Ascending aorta (tissue), 2 donors: ENCODE measurements at regions not wholly inside any gene's neighbourhood (a gene's known extent, or its start where the extent isn't known, plus 50 kb on each side); places are given as distances from the start of the nearest gene placed in this dataset.
"Not testable (repeated sequence)": the region's sequence is repeated elsewhere in the genome, so short reads cannot be mapped to it uniquely, and the experiment has no call there.

Experiments
- DNase-seq, 2 donors: peaks; one replicate each; pipeline ENCODE4 v3.0.0-alpha.2; 2019; ENCODE audit warnings: low spot score in 2 of 2
- H3K27ac ChIP-seq, 2 donors: fragments of 200-600 bp; sonication (generic); one replicate each; pipeline ENCODE4 v1.5.1; 2016 to 2017; ENCODE audit warnings: mild to moderate bottlenecking in 1 of 2
- H3K27me3 ChIP-seq: fragments of 200-600 bp; sonication (generic); one replicate; pipeline ENCODE4 v1.5.1; 2017
- H3K36me3 ChIP-seq, 2 donors: fragments of 200-600 bp; sonication (generic); one replicate each; pipeline ENCODE4 v1.5.1; 2016
- H3K4me1 ChIP-seq, 2 donors: fragments of 200-600 bp; sonication (generic); one replicate each; pipeline ENCODE4 v1.5.1; 2016 to 2017; ENCODE audit warnings: mild to moderate bottlenecking in 1 of 2
- H3K4me3 ChIP-seq, 2 donors: fragments of 200-600 bp; sonication (generic); one replicate each; pipeline ENCODE4 v1.5.1; 2016 to 2017; ENCODE audit warnings: mild to moderate bottlenecking in 1 of 2
- H3K9me3 ChIP-seq, 2 donors: fragments of 200-600 bp; sonication (generic); one replicate each; pipeline ENCODE4 v1.5.1; 2016
- intact Hi-C: fragments of 100-400 bp; cut with DNase I; formaldehyde crosslinking; loops from one replicate; pipeline ENCODE4 v1.15.1; 2023
- TF ChIP-seq, protein P1 (sequence below), 3 experiments: fragments of 200-600 bp in 2 of 3; fragments of 450-650 bp in 1 of 3; sonication (generic) in 2 of 3; IDR thresholded peaks; one replicate each; pipeline ENCODE4 v1.5.1; 2016 to 2019; ENCODE audit warnings: antibody characterized with exemption in 3 of 3, mild to moderate bottlenecking in 1 of 3, moderate library complexity in 1 of 3

DNA sequence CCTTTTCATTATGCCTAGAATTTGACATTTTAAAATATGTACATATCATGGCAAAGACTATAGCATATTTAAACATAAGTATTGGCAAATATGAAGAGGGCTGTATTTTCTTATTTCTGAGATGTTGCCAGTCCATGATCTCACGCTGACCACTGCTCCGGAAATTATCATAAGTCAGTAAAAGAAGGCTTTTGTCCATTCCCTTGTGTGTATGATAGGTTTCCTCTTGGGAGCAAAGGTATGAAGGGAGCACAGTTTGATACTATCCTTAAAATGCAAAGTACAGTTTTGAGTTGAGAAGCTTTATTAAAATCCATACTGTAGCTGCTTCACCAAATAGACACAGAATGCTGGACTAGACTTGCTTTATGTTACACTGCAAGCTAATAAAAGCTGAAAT is 52.6 kb upstream of the AGA start:
- TF ChIP-seq, protein P1, sequence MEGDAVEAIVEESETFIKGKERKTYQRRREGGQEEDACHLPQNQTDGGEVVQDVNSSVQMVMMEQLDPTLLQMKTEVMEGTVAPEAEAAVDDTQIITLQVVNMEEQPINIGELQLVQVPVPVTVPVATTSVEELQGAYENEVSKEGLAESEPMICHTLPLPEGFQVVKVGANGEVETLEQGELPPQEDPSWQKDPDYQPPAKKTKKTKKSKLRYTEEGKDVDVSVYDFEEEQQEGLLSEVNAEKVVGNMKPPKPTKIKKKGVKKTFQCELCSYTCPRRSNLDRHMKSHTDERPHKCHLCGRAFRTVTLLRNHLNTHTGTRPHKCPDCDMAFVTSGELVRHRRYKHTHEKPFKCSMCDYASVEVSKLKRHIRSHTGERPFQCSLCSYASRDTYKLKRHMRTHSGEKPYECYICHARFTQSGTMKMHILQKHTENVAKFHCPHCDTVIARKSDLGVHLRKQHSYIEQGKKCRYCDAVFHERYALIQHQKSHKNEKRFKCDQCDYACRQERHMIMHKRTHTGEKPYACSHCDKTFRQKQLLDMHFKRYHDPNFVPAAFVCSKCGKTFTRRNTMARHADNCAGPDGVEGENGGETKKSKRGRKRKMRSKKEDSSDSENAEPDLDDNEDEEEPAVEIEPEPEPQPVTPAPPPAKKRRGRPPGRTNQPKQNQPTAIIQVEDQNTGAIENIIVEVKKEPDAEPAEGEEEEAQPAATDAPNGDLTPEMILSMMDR (IDR thresholded peaks at IDR 0.05), result no peak
- Histone ChIP-seq H3K36me3 (no peaks in the 10 kb centered on the region), H3K27ac (no peak overlapping the region), H3K4me3 (no peak overlapping the region), H3K27me3 (no peaks in the 10 kb centered on the region), H3K4me1 (no peaks in the 10 kb centered on the region), H3K9me3 (no peaks in the 10 kb centered on the region)
- intact Hi-C loops, result no loop called here
- no peak for DNase-seq

DNA sequence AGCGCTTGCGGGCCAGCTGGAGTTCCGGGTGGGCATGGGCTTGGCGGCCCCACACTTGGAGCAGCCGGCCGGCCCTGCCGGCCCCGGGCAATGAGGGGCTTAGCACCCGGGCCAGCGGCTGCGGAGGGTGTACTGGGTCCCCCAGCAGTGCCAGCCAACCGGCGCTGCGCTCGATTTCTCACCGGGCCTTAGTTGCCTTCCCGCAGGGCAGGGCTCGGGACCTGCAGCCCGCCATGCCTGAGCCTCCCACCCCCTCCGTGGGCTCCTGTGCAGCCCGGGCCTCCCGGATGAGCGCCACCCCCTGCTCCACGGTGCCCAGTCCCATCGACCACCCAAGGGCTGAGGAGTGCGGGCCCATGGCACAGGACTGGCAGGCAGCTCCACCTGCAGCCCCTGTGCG is 53.4 kb upstream of the AGA start:
- not testable (repeated sequence) for DNase-seq

DNA sequence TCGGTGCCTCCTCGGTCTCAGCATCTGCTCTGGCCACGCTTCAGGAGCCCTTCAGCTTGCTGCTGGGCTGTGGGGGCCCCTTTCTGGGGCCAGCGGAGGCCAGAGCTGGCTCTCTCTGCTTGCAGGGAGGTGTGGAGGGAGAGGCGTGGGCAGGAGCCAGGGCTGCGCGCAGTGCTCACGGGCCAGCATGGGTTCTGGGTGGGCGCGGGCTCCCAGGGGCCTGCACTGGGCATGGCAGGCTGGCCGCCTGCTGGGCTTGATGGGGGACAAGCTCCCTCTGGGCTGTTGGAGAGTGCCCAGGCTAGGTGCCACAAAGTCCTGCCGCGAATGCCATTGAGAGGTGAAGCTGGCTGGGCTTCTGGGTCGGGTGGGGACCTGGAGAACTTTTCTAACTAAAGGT is 57.3 kb upstream of the AGA start:
- no peaks in the 10 kb centered on the region for H3K27me3 ChIP-seq
- H3K4me3 ChIP-seq, result no peak overlapping the region
- H3K9me3 ChIP-seq, result no peaks in the 10 kb centered on the region
- TF ChIP-seq, protein P1 (IDR thresholded peaks at IDR 0.05), result no peak
- no peaks in the 10 kb centered on the region for H3K36me3 ChIP-seq
- H3K4me1 ChIP-seq, result no peaks in the 10 kb centered on the region
- no peak overlapping the region for H3K27ac ChIP-seq
- intact Hi-C loops, result no loop called here
- no peak for DNase-seq

More for the DNA sequence above, 53.4 kb upstream of the AGA start:
- H3K9me3 ChIP-seq, H3K27me3 ChIP-seq, H3K27ac ChIP-seq, H3K4me3 ChIP-seq, intact Hi-C loops, H3K4me1 ChIP-seq, H3K36me3 ChIP-seq: not testable (repeated sequence)

DNA sequence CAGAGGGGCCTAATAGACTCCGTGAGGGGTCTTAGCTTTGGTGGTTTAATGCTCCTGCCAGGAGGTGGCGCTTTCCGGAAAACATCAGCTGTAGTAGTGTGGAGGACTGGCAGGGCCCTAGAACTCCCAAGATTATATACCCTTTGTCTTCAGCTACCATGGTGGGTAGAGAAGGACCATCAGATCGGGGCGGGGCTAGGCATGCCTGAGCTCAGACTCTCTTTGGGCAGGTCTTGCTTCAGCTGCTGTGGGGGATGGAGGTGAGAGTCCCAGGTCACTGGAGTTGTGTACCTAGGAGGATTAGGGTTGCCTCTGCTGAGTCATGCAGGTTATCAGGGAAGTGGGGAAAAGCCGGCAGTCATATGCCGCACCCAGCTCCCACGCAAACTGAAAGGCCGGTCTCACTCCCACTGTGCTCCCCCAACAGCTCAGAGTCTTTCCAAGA is 63.0 kb upstream of the AGA start:
- Histone ChIP-seq H3K4me1 (no peaks in the 10 kb centered on the region), H3K9me3 (no peaks in the 10 kb centered on the region), H3K27ac (no peak overlapping the region), H3K4me3 (no peak overlapping the region), H3K27me3 (no peaks in the 10 kb centered on the region), H3K36me3 (no peaks in the 10 kb centered on the region)
- intact Hi-C loops, result no loop called here
- DNase-seq, result no peak
- TF ChIP-seq, protein P1 (IDR thresholded peaks at IDR 0.05), result no peak

DNA sequence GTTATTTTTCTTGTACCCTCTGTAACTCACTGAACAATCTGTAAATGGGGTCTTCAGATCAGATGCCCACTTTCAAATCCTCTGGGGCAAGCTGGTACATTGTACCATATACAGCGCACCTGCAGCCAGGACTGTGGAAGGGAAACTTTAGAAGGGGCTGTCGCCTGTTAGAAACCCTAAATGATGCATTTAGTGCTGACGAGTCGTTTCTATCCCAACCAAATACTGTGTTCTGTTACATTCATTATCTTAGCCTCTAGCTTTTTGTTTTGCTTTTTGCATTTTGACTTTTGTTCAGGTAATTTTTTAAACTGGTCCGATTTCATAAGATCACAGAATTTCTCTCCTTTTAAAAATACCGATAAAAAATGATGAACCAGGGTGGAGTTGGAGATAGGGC is 66.4 kb upstream of the AGA start:
- Histone ChIP-seq H3K36me3 (no peaks in the 10 kb centered on the region), H3K27me3 (no peaks in the 10 kb centered on the region), H3K27ac (no peak overlapping the region), H3K4me3 (no peak overlapping the region), H3K9me3 (no peaks in the 10 kb centered on the region), H3K4me1 (no peaks in the 10 kb centered on the region)
- TF ChIP-seq, protein P1 (IDR thresholded peaks at IDR 0.05), result no peak
- no peak for DNase-seq
- intact Hi-C loops, result no loop called here

DNA sequence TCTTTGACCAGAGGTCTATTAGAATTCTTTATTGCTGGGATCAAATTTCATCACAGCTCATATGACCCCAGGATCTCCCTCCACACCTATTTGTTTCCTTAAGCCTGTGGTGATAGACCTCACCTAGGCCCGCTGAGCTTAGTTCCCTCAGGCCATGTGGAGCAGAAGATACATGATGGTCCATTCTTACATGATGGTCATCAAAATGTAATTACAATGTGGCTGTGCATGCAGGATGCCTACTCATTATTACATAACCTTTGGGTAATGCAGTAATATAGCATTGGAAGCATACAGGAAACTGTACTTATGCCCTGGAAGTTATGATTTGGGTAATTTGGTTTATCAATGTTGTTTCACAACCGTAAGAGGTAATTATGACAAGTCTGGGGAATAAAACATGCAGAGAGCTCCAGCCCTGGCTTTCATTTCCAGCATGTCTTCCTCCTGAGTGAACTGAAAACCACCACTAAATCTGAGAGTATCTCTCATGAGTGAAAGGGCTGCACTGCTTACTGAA is 67.0 kb upstream of the AGA start:
- Histone ChIP-seq H3K9me3 (no peaks in the 10 kb centered on the region), H3K27ac (no peak overlapping the region), H3K36me3 (no peaks in the 10 kb centered on the region), H3K27me3 (no peaks in the 10 kb centered on the region), H3K4me3 (no peak overlapping the region), H3K4me1 (no peaks in the 10 kb centered on the region)
- intact Hi-C loops, result no loop called here
- DNase-seq, result no peak
- TF ChIP-seq, protein P1 (IDR thresholded peaks at IDR 0.05), result no peak
